Fibroblast of skin of scalp (primary cell): ENCODE measurements at regions not wholly inside any gene's neighbourhood (a gene's known extent, or its start where the extent isn't known, plus 50 kb on each side); places are given as distances from the start of the nearest gene placed in this dataset.
"Not testable (repeated sequence)": the region's sequence is repeated elsewhere in the genome, so short reads cannot be mapped to it uniquely, and the experiment has no call there.

Source experiments
- DNase-seq: peaks from one replicate; pipeline ENCODE4 v3.0.0-alpha.2; 2013

DNA sequence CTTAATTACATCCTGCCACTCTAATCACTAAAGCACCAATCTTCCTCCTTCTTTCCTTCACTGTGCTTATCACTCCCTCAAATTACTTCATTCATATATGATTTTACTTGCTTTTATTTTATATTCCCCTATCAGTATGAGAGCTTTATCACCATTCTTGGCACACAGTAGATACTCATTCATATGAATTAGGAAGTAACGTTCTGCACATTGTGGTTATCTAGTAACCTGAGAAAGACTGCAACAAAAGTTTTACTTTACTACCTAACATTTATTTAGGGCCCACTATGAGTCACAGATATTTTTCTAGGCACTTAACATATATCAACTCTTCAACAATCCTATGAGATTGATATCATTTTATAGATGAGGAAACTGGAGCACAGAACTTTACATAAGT, 1559.9 kb upstream of the TENM4 start:
- no peak for DNase-seq

DNA sequence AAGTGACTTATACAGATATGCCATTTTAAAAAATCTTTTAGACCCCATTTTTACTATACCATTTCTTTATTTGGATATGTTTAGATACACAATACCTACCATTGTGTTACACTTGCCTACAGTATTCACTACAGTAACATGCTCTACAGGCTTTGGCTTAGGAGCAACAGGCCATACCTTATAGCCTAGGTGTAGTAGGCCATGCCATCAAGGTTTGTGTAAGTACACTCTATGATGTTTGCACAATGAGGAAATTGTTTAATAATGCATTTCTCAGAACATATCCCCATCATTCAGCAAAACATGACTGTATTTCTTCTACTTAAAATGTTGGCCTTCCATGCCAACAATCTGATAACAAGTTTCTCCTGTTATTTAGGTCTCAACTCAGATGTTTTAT, 1559.5 kb upstream of the TENM4 start:
- DNase-seq, result no peak

DNA sequence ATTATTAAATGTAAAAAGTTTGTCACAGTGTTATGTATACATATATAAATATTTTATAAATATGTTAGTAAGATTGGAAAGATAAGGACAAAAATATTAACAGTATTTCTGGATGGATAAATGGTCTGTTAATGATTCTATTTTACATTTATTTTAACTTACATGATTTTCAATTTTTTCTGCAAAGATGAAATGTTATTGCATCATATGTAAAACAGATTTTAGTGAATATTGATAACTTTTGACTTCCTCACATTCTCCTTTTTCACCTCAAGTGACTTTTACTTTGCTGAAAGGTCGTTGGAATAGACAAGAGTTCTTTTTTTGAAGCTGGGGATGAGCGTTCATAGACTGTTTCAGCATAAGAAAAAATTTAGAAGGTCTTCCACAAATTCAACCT, 1554.7 kb upstream of the TENM4 start:
- DNase-seq, result no peak

DNA sequence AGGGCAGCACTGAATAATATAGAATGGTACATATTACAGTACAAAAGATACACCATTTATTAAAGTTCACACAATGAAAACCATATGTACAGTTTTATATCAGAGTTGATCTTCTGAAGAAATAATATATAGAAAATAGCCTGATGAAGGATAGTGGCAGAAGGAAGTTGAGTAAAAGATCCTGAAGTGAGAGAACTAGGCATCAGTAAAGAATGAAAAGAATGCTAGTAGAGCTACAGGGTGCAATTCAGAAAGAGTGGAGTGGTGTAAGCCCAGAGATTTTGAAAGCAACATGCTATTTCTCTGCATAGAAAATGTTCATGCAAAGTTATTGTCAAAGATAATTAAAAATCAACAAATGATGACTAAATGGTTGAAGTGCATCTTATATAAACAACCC, 1552.7 kb upstream of the TENM4 start:
- DNase-seq, result peak; percentile 73

DNA sequence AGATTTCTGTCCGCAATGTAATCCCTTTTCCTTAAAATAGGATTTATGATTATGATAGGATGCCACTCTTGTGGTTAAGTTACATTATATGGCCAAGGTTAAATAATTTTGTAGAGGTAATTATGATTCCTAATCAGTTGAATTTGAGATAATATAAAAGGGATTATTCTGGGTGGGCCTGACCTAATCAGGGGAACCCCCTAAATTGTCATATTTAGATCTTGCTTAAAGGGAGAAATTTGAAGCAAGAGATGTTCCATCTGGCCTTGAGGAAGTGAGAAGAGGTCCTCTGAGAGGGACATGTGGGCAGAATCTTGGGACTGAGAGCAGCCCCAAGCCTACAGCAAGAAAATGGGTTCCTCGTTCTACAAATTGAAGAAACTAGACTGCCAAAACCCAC, 1550.1 kb upstream of the TENM4 start:
- DNase-seq, result no peak

DNA sequence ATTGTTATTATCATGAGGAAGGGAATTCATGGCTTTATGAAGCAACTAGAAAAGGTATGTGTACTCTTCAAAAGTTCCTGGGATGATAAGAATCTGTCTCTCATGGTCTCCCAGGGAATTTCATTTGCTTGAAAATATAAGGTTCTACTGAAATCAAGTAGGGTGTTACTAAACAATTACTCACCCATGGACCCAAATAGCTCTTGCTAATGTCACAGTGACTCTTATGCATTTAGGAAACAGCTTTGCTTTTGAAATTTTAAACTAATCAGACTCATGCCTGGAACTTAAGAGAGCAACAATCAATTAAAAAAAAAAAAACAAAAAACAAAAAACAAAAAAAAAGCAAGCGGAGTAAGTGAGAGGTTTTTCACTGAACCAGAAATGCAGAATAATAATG, 1546.3 kb upstream of the TENM4 start:
- DNase-seq, result no peak

DNA sequence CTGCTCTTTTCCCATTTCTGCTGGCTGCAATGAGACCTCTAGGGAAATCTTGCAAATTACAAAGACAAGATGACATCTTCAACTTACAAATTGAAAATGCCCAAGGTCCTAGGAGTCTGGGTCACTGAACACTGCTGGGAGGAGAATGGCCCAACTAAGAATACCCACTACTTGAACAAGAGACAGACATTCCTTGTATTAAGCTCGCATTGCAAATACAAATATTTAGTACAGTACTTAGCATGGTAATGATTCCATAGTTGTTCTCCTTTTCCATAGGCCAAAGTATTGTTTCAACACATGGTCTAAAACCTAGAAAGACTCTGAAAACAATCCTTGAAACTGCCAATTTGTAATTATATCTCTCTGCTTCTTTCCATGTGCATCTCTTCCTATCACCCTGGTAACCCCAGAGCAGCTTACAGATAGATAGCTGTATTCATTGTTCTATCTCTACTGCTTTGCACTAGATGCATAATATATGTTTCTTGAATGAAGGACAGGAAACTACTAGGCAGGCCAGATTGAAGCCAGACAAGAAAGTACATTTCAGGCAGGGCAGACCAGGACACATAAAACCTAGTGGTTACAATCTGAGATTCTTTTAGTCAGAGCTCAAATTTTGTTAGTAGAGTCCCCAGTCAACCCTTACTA, 1545.7 kb upstream of the TENM4 start:
- DNase-seq, result no peak

DNA sequence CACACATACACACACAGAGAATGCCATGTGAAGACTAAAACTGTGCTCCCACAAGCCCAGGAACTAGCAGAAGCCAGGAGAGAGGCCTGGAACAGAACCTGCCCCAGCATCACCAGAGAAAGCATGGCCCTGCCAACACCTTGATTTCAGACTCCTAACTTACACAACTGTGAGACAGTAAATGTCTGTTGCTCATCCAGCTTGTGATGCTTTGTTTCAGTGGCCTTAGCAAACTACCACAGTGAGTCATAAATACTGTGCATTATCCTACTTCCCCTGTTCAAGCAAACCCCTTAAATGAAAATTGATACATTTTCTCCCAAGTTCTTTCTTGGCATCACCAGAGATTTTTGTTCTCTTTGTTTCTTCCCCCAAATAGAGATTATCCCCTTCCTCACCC, 1539.4 kb upstream of the TENM4 start:
- DNase-seq, result no peak

DNA sequence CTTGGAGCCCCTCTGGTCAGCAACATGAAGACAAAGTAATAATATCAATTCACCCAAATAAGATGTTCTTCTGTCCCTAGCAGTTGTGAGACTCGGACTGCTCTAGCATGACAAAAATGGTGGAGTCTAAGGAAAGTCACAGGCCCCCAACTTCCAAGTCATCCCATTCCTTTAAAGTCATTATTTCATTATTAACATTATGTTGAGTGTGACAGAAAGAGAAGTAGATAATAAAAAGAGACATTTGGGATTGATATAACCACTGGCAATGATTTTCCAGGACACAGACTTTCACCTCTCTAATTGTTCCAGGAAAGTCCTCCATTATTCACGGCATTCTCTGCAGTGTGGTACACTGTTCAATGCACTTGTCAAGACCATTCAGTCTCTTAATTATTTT, 1533.0 kb upstream of the TENM4 start:
- DNase-seq, result no peak

DNA sequence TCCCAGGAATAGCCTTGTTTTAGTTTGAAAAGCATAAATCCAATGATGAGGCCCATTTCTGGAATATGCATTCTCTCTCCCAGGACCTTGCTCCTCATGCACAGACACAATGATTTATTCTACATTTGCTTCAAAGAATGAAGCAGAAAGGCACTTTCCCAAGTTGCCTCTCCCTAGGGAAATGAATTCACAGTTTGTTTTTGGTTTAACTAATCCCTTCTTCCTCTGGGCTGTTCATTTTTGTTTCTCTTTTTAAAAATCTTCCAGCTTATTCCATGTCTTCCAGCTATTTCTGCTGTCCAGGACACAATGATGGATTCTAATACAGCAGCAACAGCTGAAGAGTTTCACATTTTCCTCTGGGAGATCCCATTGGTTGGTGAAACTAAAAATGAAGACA, 1529.2 kb upstream of the TENM4 start:
- peak; percentile 83 for DNase-seq

DNA sequence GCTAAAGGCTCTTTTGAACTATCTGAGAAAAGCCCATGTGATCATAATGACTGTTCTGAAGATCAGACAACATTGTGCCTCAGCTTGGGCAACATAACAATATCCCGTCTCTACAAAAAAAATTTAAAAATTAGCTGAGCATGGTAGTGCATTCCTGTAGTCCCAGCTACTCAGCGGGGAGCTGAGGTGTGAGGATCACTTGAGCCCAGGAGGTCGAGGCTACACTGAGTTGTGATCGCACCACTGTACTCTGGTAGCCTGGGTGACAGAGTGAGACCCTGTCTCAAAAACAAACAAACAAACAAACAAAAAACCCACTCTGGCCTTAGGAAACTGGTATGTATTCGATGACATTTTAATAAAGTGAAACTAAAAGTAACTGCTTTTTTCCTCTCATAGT, 1526.8 kb upstream of the TENM4 start:
- no peak for DNase-seq

DNA sequence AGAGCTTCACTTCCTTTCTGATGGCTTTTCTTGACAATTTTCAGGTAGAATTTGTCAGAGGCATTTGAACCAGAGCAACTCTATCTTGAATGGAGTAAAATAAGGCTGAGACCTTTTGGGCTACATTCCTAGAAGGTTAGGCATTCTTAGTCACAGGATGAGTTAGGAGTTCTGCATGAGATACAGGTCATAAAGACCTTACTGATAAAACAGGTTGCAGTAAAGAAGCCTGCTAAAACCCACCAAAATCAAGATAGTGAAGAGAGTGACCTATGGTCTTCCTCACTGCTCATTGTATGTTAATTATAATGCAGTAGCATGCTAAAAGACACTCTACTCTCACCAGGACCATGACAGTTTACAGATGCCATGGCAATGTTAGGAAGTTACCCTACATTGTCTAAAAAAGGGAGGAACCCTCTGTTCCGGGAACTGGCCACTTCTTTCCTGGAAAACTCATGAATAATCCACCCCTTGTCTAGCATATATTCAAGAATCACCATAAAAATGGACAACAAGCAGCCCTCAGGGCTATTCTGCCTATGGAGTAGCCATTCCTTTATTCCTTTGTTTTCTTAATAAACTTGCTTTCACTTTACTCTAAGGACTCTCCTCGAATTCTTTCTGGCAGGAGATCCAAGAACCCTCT, 1519.7 kb upstream of the TENM4 start:
- DNase-seq, result no peak

DNA sequence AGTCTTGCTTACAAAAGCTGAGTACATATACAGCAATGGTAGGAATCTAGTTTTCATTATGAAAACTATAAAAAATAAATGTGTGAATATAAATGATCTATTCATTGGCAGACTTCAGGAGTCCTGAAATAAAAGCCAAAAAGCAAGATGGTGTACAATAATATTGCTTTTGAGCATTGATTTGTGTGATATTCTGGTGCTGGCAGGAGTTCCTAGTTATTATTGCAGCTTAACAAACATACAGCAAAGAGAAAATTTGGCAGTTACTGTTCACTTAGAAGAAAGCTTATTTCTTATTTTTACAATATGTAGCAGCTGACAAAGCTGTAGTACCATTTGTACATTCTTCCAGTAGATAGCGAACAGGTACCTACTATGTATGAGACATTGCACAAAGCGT, 1518.9 kb upstream of the TENM4 start:
- no peak for DNase-seq

DNA sequence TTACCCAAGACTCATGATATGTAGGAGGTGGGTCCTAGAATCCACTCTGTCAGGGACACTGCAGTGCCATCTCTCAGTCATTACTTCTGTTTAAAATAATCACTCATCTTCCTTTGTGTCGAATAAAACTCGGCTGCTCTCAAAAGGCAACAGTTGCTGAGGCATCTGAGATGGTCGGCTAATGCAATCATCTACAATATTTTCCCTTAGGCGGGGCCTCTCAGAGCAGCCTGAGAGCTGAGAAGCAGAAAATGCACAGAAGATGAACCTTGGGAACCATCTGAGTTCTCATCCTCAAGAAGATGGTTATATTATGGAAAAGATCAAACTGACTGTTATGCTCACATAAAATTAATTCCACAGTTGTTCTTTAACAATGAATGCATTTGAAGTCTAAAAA, 1518.2 kb upstream of the TENM4 start:
- peak; percentile 71 for DNase-seq

DNA sequence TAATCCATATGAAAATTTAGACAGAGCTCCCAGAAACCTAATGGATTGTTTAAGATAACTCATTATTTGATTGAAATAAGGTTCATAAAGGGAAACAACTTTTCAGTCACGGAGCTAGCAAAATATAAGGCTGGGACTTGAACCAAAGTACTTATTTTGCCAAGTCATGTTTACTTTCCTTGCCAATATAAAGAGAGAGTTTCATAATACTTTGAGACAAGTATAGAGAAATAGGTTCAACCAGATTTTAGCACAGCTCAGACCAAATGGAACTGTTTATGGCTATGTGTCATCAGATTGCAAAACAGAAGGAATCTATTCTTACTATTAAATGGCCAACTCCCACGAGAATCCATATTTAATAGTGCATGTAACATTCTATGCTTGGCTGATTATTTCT, 1517.5 kb upstream of the TENM4 start:
- peak; percentile 92 for DNase-seq

DNA sequence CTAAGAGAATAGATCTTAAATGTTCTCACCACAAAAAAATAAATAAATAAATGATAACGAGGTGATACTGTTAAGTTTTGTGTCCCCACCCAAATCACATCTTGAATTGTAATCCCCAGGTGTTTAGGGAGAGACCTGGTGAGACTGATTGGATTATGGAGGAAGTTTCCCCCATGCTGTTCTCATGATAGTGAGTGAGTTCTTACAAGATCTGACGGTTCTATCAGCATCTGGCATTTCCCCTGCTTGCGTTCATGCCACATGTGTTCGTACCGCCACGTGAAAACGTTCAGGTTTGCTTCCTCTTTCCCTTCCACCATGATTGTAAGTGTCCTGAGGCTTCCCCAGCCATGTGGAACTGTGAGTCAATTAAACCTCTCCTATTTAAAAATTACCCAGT, 1514.8 kb upstream of the TENM4 start:
- no peak for DNase-seq

DNA sequence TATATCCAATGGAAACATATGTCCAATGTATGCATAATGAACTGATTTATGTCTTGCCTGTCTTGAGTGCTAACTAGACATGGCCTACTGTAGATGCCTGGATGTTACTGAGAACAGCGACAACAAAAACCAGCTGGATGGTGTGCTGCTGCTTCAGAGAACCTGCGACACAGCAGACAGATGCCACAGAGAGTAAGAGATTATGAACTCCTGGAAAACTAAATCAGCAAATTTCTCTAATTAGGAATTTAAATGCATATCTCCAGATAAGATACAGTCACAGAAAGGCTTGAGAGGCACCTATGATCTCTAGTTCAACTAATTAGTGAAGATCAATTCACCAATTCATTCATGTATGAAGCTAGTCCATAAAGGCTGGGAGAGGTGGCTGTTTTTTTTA, 1508.0 kb upstream of the TENM4 start:
- no peak for DNase-seq

DNA sequence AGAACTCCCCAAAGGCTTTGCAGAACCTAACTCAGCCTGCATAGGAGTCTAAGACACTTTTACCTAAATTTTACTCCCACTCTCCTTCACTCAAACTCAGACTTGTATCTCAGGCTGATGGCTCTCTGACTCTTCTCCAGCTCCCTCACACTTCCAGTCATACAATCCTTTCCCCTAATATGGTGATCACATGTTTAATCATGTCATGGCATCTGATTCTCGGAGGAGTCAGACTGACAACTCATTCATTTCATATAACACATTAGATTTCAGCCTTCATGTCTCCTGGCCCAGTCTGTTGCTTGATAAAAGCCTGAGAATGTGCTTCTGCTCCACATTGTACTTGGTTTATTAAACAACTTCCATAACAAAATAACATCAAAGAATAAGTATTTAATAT, 1503.9 kb upstream of the TENM4 start:
- DNase-seq, result no peak

DNA sequence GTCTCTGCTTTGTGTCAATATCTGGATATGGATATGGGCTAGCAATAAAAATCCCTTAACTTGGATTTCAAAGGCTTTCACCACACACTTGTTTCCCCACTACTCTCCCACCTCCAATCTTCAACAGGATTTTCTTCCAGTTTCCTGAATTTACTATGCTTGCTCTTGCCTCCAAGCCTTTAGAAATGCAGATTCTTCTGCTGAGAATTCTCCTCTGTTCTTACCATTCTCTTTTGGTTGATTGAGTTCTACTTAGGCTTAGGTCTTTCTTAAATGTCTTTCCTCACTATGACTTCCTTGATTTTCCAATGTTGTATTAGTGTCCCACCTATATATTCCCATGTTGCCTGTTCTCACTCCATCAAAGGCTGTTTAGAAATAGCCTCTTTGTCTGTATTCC, 1502.4 kb upstream of the TENM4 start:
- no peak for DNase-seq

DNA sequence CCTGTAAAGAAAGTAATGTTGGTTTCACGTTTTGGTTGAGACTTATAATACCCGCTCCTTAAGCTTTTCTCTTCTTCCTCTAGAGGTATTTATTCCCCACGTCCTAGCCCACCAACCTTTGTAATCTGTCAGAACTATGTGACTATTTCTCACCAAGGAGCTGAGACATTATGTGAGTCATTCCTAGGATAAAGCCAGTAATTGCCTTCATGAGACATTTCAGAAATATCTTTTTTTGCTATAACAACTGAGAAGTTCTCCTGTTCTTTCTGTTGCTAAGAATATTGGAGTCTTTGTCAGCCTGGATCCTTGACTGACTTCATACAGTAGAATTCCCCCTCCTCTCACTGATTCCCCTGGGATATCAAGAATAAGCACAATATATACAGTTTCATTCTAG, 1497.0 kb upstream of the TENM4 start:
- DNase-seq, result peak; percentile 66

DNA sequence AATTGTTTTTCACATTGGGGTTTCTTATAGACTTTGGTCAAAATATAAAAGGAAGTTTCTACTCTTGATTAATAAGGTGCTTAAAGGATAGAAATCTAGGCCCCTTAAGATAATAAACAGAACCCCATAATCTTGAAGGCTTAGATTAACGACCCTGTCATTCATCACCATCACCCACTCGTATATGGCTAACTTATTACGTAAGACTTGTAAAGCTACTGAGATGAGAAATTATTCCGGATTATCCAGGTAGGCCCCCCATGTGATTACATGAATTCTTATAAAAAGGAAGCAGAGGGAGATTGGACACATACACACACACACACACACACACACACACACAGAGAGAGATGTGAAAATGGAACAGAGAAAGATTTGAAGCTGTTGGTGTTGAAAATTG, 1489.2 kb upstream of the TENM4 start:
- no peak for DNase-seq

DNA sequence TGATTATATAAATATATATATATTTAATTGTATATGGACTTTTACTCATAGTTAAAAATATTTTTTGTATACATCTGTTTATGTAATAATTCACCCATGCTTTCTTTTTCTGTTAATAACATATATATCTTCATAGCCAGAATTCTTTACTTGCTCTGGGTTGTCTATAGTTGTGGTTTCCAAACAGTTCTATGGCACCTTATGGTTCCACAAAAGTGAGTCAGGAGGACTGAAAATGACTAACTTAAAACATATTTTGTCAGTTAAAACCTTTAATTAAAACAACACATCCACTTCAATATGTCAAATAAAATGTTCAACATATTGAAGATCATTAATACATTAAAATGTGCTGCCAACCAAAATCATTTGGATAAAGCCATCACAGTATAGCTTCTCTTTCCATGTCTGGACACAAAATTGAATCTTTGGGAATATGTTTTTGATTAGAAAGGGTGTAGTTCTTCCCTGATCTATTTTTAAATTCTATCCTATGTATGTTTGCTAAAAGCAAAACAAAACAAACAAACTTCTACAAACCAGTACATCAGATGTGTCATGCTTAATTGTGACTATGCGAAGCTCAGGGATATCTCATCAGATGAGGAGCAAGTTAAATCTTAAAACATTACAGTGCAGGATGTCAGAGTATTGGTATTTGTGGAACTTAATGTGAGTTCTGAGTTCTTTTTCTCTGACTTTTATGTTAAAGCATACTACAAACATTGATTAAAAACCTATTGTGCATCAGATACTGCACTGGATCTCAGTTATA, 1488.4 kb upstream of the TENM4 start:
- DNase-seq, result peak; percentile 42

DNA sequence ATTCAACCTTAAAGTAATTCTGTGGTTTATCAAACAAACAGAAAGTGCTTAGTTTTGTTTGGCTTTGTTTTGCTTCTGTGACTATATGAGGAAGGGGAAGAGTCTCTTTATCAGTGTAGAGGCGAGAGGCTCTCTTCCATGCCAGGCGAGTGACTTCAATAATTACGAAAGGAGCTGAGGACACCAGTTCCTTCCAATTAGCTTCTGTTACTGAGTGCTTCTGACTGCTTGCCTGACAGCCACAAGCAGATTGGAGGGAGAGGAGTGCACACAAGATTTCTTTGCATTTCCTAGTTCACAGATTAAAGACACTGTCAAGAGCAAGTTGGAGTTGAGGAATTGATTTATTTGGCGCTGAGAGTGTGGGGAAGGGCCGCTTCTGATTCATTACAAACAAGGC, 1484.5 kb upstream of the TENM4 start:
- no peak for DNase-seq

DNA sequence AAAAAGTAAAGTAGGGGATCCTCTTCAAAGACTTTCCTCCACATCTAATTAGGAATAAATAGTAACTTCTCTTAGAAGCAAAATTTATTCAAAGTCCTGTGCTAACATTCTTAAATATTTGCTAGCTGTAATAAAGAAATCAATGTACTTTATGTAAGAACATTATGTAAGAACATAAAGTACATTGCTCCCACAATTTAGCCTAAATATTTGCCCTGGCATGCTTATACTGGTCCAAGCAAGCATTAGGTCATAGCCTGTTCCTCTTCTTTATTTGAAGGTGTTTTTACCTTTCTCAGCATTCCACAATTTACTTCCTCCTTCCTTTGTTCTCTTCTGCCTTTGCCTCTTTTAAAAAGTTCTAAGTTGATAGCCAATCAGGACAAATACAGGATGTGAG, 1480.5 kb upstream of the TENM4 start:
- DNase-seq, result not testable (repeated sequence)
